ENCODE measurements at regions not wholly inside any gene's neighbourhood (a gene's known extent, or its start where the extent isn't known, plus 50 kb on each side); places are given as distances from the start of the nearest gene placed in this dataset.

DNA sequence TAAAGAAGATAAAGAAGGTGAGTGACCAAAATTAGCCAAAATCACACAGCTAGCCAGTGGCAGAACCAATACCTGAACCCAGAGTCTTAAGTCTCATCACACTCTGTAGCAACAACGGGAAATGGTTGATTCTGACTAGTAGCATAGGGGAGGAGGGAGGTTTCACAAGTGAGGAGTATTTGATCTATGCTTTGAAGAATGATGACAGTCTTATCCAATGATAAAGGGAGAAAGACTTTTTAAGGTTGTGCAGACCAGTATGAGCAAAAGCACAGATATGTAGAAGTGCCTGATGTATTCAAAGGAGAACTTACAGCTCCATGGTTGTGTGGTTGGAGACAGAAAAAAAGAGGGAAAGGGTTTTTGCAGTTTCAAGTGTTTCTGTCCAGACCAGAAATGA lies 50.7 kb upstream of the LINC00305 start:
- no peak overlapping the region for H3K4me3 ChIP-seq (replicated peaks; ENCODE audit: low read depth, low read length)
- TF ChIP-seq, protein P1, sequence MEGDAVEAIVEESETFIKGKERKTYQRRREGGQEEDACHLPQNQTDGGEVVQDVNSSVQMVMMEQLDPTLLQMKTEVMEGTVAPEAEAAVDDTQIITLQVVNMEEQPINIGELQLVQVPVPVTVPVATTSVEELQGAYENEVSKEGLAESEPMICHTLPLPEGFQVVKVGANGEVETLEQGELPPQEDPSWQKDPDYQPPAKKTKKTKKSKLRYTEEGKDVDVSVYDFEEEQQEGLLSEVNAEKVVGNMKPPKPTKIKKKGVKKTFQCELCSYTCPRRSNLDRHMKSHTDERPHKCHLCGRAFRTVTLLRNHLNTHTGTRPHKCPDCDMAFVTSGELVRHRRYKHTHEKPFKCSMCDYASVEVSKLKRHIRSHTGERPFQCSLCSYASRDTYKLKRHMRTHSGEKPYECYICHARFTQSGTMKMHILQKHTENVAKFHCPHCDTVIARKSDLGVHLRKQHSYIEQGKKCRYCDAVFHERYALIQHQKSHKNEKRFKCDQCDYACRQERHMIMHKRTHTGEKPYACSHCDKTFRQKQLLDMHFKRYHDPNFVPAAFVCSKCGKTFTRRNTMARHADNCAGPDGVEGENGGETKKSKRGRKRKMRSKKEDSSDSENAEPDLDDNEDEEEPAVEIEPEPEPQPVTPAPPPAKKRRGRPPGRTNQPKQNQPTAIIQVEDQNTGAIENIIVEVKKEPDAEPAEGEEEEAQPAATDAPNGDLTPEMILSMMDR (IDR thresholded peaks at IDR 0.05; ENCODE audit: low read depth, low read length, missing control alignments): no peak
- no peak for DNase-seq (ENCODE audit: extremely low read depth, low read depth)
